A549 (cell line): ENCODE measurements at regions not wholly inside any gene's neighbourhood (a gene's known extent, or its start where the extent isn't known, plus 50 kb on each side); places are given as distances from the start of the nearest gene placed in this dataset.

Experiments
- ATAC-seq, 2 experiments: fragments of 200-7000 bp in 1 of 2; fragments of >200 bp in 1 of 2; cut with Nextera tagmentation in 1 of 2; cut with Tn5 transposase in 1 of 2; 3 replicates each; pipeline versions ENCODE4 v1.8.0 to v1.9.1; 2018 to 2020; ENCODE audit warnings: mild to moderate bottlenecking in 1 of 2, moderate library complexity in 1 of 2
- CTCF ChIA-PET: fragments of 300-600 bp; sonication (Branson Sonifier 250); formaldehyde crosslinking; extraction: SDS; loops from one replicate; lab custom pipeline; 2021; ENCODE audit warnings: antibody characterized with exemption, inconsistent platforms; lab: Yijun Ruan, JAX
- POLR2A ChIA-PET: fragments of 350-600 bp; formaldehyde crosslinking; extraction: SDS; loops from one replicate; lab custom pipeline; 2021; ENCODE audit warnings: antibody characterized with exemption, inconsistent platforms; lab: Yijun Ruan, JAX
- DNase-seq, 2 experiments: peaks; one replicate each; pipeline versions ENCODE4 v3.0.0 to v3.0.0-alpha.2; 2011 to 2016; ENCODE audit warnings: low read depth in 1 of 2, low spot score in 1 of 2
- FAIRE-seq: peaks from 2 replicates; lab custom pipeline; 2011; peaks lifted over from hg19 to GRCh38; lab: Jason Lieb, UNC
- H3K27ac ChIP-seq, 2 experiments: fragments of >200 bp; sonication (Bioruptor Twin); formaldehyde crosslinking; 3 replicates each; pipeline ENCODE4 v1.5.1; 2016 to 2017
- H3K4me1 ChIP-seq: fragments of >200 bp; sonication (Bioruptor Twin); formaldehyde crosslinking; 3 replicates; pipeline ENCODE4 v1.6.1; 2016
- H3K4me2 ChIP-seq: fragments of >200 bp; sonication (Bioruptor Twin); formaldehyde crosslinking; 3 replicates; pipeline ENCODE4 v1.6.1; 2016
- H3K4me3 ChIP-seq: fragments of >200 bp; sonication (Bioruptor Twin); formaldehyde crosslinking; 3 replicates; pipeline ENCODE4 v1.5.1; 2016
- H3K9me3 ChIP-seq: fragments of >200 bp; sonication (Bioruptor Twin); formaldehyde crosslinking; 3 replicates; pipeline ENCODE4 v1.6.1; 2016
- BHLHE40 ChIP-seq: IDR thresholded peaks from 2 replicates; pipeline ENCODE4 v1.6.1; 2012; ENCODE audit warnings: low read depth, low read length, inconsistent platforms
- CHD2 ChIP-seq: fragments of 150-350 bp; IDR thresholded peaks from 2 replicates; pipeline ENCODE4 v1.6.1; 2014; ENCODE audit warnings: low read length; ENCODE audit not compliant: partially characterized antibody
- ESRRA ChIP-seq: fragments of 150-350 bp; IDR thresholded peaks from 2 replicates; pipeline ENCODE4 v1.6.1; 2014; ENCODE audit warnings: mild to moderate bottlenecking, low read length, borderline replicate concordance
- HEYL ChIP-seq: fragments of 250-450 bp; sonication (Bioruptor Pico); IDR thresholded peaks from 2 replicates; pipeline ENCODE4 v1.8.0; 2021; ENCODE audit warnings: mild to moderate bottlenecking, moderate library complexity
- HOXA7 ChIP-seq: fragments of 250-450 bp; sonication (Bioruptor Pico); IDR thresholded peaks from 2 replicates; pipeline ENCODE4 v1.5.0; 2020; ENCODE audit warnings: mild to moderate bottlenecking, moderate library complexity
- HOXB5 ChIP-seq: fragments of 250-450 bp; sonication (Bioruptor Pico); IDR thresholded peaks from 2 replicates; pipeline ENCODE4 v1.5.0; 2020; ENCODE audit warnings: mild to moderate bottlenecking, moderate library complexity
- JUNB ChIP-seq: fragments of >200 bp; sonication (Bioruptor Twin); formaldehyde crosslinking; IDR thresholded peaks from 2 replicates; pipeline ENCODE4 v1.6.1; 2016
- KDM1A ChIP-seq: fragments of 200-600 bp; sonication (generic); IDR thresholded peaks from 2 replicates; pipeline ENCODE4 v1.6.1; 2016; ENCODE audit warnings: low read depth, mild to moderate bottlenecking
- MAFK ChIP-seq: fragments of 450-650 bp; IDR thresholded peaks from 2 replicates; pipeline ENCODE4 v1.6.1; 2014; ENCODE audit not compliant: partially characterized antibody
- NFE2L2 ChIP-seq: fragments of 150-350 bp; conservative IDR thresholded peaks from 2 replicates; pipeline ENCODE4 v1.6.1; 2014; ENCODE audit warnings: low read length
- PHF8 ChIP-seq: fragments of 200-600 bp; sonication (generic); IDR thresholded peaks from 2 replicates; pipeline ENCODE4 v1.6.1; 2016; ENCODE audit warnings: low read depth, mild to moderate bottlenecking, antibody characterized with exemption, moderate library complexity, borderline replicate concordance
- POLR2A ChIP-seq: IDR thresholded peaks from 2 replicates; pipeline ENCODE4 v1.6.1; 2012; ENCODE audit warnings: mild to moderate bottlenecking, low read length
- POLR2AphosphoS2 ChIP-seq: conservative IDR thresholded peaks from 2 replicates; pipeline ENCODE4 v1.6.1; 2012; ENCODE audit warnings: low read length, improper control_type of control experiment, inconsistent platforms
- RAD21 ChIP-seq, 2 experiments: fragments of >200 bp in 1 of 2; sonication (Bioruptor Twin) in 1 of 2; formaldehyde crosslinking in 1 of 2; IDR thresholded peaks in 1 of 2; conservative IDR thresholded peaks in 1 of 2; 2 replicates in 1 of 2; 3 replicates in 1 of 2; pipeline ENCODE4 v1.6.1; 2012 to 2018; ENCODE audit warnings: inconsistent platforms in 1 of 2
- RCOR1 ChIP-seq: fragments of 150-350 bp; IDR thresholded peaks from 2 replicates; pipeline ENCODE4 v1.6.1; 2014; ENCODE audit warnings: antibody characterized with exemption, low read length, low read depth
- RFX5 ChIP-seq: fragments of 450-650 bp; IDR thresholded peaks from 2 replicates; pipeline ENCODE4 v1.7.1; 2014; ENCODE audit warnings: antibody characterized with exemption, mild to moderate bottlenecking, moderate library complexity
- RNF2 ChIP-seq: fragments of 200-600 bp; sonication (generic); IDR thresholded peaks from 2 replicates; pipeline ENCODE4 v1.6.1; 2016; ENCODE audit warnings: low read depth, mild to moderate bottlenecking, antibody characterized with exemption, moderate library complexity, borderline replicate concordance
- SREBF2 ChIP-seq: fragments of 450-650 bp; IDR thresholded peaks from 2 replicates; pipeline ENCODE4 v1.6.1; 2014; ENCODE audit warnings: mild to moderate bottlenecking, moderate library complexity
- ZFP36 ChIP-seq: fragments of 450-650 bp; IDR thresholded peaks from 2 replicates; pipeline ENCODE4 v1.6.1; 2014; ENCODE audit warnings: borderline replicate concordance; ENCODE audit not compliant: partially characterized antibody
- ZSCAN20 ChIP-seq: fragments of 250-450 bp; sonication (Bioruptor Pico); IDR thresholded peaks from 2 replicates; pipeline ENCODE4 v1.8.0; 2022; ENCODE audit warnings: mild to moderate bottlenecking, moderate library complexity
- WGBS: methylation state at CpG from one replicate; pipeline ENCODE4 v1.1.6; 2017; ENCODE audit errors: missing lambda C conversion rate; 5-methylcytosine and 5-hydroxymethylcytosine counted together
- TF ChIP-seq, protein P1 (sequence below): IDR thresholded peaks from 2 replicates; pipeline ENCODE4 v1.6.1; 2012
- TF ChIP-seq, protein P2 (sequence below): fragments of 450-650 bp; IDR thresholded peaks from 2 replicates; pipeline ENCODE4 v1.6.1; 2014; ENCODE audit warnings: antibody characterized with exemption
- TF ChIP-seq, protein P3 (sequence below): IDR thresholded peaks from 2 replicates; pipeline ENCODE4 v1.6.1; 2012; ENCODE audit warnings: low read depth, borderline replicate concordance
- TF ChIP-seq, protein P4 (sequence below): fragments of 250-450 bp; sonication (Bioruptor Pico); IDR thresholded peaks from 2 replicates; pipeline ENCODE4 v1.5.0; 2020; ENCODE audit warnings: low read depth, mild to moderate bottlenecking, moderate library complexity

DNA sequence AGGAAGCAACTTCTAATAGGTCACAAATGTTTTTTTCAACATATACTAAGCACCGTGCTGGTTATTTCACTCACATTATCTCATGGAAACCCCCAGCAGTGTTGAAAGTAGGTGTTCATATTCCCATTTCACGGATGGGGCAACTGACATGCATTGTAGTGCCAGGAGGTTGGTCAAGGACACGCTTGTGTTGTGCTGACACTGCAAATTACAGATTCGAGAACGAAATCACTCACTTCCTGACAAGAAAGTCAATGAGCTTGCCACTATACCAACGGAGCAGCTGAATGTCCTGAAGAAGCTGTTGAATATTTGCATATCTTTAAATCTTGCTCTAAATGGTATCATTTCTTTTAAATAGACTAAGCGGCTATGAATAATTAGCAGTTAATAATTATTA is 378.0 kb upstream of the C16orf82 start:
- H3K4me1 ChIP-seq = no peaks in the 10 kb centered on the region
- ChIA-PET CTCF (no interaction called here), POLR2A (no interaction called here)
- no peak overlapping the region for H3K4me2 ChIP-seq
- WGBS = 11% methylated on average over 7 of the region's 7 CpGs
- no peak overlapping the region for H3K27ac ChIP-seq
- TF ChIP-seq RFX5 (no peak), MAFK (peak; percentile 93), POLR2AphosphoS2 (no peak)
- no peaks in the 10 kb centered on the region for H3K9me3 ChIP-seq
- DNase-seq (no peak), ATAC-seq (no peak), FAIRE-seq (no peak)
- H3K4me3 ChIP-seq = no peak overlapping the region

DNA sequence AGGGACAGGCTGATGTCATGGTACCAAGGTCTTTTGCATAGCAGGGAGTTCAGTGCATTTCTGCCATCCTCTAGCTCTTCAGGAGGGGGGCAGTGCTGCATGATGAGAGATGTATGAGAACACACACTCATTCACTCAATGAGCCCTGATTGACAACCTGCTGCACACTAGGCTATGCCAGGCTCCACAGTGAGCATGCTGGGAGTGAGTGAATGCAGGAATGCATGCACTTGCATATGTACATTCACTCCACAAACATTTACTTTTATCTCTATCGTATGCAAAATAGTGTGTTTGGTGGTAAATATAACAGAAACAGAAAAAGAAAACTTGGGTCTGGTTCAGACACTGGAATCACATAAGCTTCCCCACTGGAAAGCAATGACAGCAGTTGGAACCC is 374.1 kb upstream of the C16orf82 start:
- Histone ChIP-seq H3K4me3 (no peak overlapping the region), H3K27ac (no peak overlapping the region), H3K4me2 (no peak overlapping the region), H3K4me1 (no peaks in the 10 kb centered on the region), H3K9me3 (no peaks in the 10 kb centered on the region)
- FAIRE-seq (no peak), ATAC-seq (no peak), DNase-seq (no peak)
- ChIA-PET POLR2A (no interaction called here), CTCF (no interaction called here)
- 0% methylated on average over 1 of the region's 1 CpG for WGBS
- TF ChIP-seq HOXB5 (CRISPR knock-in tag) (no peak), BHLHE40 (no peak), ZSCAN20 (CRISPR knock-in tag) (no peak), JUNB (no peak), RNF2 (no peak), POLR2A (no peak), CHD2 (no peak), KDM1A (no peak), NFE2L2 (no peak), RCOR1 (no peak), ESRRA (no peak), HEYL (CRISPR knock-in tag) (no peak), PHF8 (no peak), ZFP36 (no peak), MAFK (no peak)
- TF ChIP-seq, protein P1, sequence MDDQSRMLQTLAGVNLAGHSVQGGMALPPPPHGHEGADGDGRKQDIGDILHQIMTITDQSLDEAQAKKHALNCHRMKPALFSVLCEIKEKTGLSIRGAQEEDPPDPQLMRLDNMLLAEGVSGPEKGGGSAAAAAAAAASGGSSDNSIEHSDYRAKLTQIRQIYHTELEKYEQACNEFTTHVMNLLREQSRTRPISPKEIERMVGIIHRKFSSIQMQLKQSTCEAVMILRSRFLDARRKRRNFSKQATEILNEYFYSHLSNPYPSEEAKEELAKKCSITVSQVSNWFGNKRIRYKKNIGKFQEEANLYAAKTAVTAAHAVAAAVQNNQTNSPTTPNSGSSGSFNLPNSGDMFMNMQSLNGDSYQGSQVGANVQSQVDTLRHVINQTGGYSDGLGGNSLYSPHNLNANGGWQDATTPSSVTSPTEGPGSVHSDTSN = no peak
- TF ChIP-seq, protein P2, sequence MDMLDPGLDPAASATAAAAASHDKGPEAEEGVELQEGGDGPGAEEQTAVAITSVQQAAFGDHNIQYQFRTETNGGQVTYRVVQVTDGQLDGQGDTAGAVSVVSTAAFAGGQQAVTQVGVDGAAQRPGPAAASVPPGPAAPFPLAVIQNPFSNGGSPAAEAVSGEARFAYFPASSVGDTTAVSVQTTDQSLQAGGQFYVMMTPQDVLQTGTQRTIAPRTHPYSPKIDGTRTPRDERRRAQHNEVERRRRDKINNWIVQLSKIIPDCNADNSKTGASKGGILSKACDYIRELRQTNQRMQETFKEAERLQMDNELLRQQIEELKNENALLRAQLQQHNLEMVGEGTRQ = no peak
- TF ChIP-seq, protein P3, sequence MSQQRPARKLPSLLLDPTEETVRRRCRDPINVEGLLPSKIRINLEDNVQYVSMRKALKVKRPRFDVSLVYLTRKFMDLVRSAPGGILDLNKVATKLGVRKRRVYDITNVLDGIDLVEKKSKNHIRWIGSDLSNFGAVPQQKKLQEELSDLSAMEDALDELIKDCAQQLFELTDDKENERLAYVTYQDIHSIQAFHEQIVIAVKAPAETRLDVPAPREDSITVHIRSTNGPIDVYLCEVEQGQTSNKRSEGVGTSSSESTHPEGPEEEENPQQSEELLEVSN = no peak

DNA sequence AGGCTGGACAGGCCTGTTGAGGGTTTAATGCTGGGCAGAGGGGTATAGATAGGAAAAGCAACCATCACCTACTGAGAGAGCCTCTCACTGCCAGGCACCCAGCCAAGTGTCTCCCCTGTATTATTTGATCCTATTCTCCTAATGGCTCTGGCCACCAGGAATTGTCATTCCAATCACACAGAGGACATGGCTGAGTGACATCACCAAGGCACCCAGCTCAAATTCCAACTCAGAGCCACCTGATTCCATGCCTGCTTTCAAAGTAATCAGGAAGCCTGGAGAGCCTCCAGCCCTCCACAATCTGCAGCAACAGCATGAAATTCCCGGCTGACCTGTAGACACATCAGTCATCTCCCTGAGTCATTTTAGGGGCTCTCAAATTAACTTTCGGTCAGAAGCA is 368.9 kb upstream of the C16orf82 start:
- 0% methylated on average over 2 of the region's 2 CpGs for WGBS
- FAIRE-seq = no peak
- no peak for DNase-seq
- ChIA-PET CTCF (no interaction called here), POLR2A (no interaction called here)
- ATAC-seq = no peak
- Histone ChIP-seq H3K4me2 (no peak overlapping the region), H3K9me3 (no peaks in the 10 kb centered on the region), H3K4me1 (no peaks in the 10 kb centered on the region), H3K4me3 (no peak overlapping the region), H3K27ac (no peak overlapping the region)
- TF ChIP-seq, protein P4, sequence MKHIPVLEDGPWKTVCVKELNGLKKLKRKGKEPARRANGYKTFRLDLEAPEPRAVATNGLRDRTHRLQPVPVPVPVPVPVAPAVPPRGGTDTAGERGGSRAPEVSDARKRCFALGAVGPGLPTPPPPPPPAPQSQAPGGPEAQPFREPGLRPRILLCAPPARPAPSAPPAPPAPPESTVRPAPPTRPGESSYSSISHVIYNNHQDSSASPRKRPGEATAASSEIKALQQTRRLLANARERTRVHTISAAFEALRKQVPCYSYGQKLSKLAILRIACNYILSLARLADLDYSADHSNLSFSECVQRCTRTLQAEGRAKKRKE (CRISPR knock-in tag) = no peak
- no peak for TF ChIP-seq SREBF2
- TF ChIP-seq BHLHE40 = no peak
- TF ChIP-seq HOXA7 (CRISPR knock-in tag) = no peak
- no peak for TF ChIP-seq RAD21 (conservative IDR thresholded peaks at IDR 0.05 in 1 of 2, IDR thresholded peaks at IDR 0.05 in 1 of 2)
